IPS-20b (cell line): ENCODE measurements at regions not wholly inside any gene's neighbourhood (a gene's known extent, or its start where the extent isn't known, plus 50 kb on each side); places are given as distances from the start of the nearest gene placed in this dataset.
A peak's percentile ranks its signal among the peaks of the same experiment; 100 is the strongest.

Source experiments
- H3K27ac ChIP-seq: one replicate; pipeline ENCODE4 v1.5.1; 2013; ENCODE audit warnings: low read length
- H3K27me3 ChIP-seq: 2 replicates; pipeline ENCODE4 v1.6.1; 2013; ENCODE audit warnings: mild to moderate bottlenecking, low read length, inconsistent platforms; ENCODE audit not compliant: insufficient read depth
- H3K36me3 ChIP-seq: 2 replicates; pipeline ENCODE4 v1.6.1; 2013; ENCODE audit warnings: low read depth, mild to moderate bottlenecking, inconsistent platforms, low read length, moderate library complexity; ENCODE audit not compliant: insufficient read depth
- H3K4me1 ChIP-seq: 2 replicates; pipeline ENCODE4 v1.6.1; 2013; ENCODE audit warnings: mild to moderate bottlenecking, control low read depth, inconsistent platforms, low read length, moderate library complexity; ENCODE audit not compliant: insufficient read depth
- H3K4me3 ChIP-seq: 2 replicates; pipeline ENCODE4 v1.5.1; 2013; ENCODE audit warnings: mild to moderate bottlenecking, low read length, inconsistent platforms
- H3K9ac ChIP-seq: 2 replicates; pipeline ENCODE4 v1.6.1; 2013; ENCODE audit warnings: low read depth, mild to moderate bottlenecking, inconsistent platforms, low read length, moderate library complexity
- H3K9me3 ChIP-seq: 2 replicates; pipeline ENCODE4 v1.6.1; 2013; ENCODE audit warnings: mild to moderate bottlenecking, low read depth, low read length, inconsistent platforms; ENCODE audit not compliant: insufficient read depth

DNA sequence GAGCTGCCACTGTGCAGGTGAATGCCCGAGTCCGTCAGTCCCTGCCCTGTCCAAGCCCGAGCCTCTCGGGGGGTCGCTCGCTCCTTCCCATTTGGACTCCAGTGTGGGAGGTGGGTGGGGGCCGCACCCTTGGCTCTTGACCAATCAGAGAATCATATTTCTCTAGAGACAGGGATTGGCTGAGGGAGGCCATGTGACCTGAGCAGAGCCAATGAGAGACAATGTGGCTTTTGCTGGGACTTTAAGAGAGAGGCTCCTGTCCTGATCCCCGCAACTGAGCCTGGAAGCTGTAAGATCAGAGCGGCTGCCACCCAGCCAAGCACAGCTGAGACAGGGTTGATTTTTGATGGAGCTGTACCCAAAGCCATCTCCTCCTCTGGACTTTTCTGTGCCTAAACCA, 199.3 kb downstream of the TFAP2C start:
- H3K4me1 ChIP-seq = peaks cover 7% of the 10 kb centered on the region; the same call in 1 of the 2 replicates
- H3K27ac ChIP-seq = no peak overlapping the region
- no peaks in the 10 kb centered on the region for H3K27me3 ChIP-seq
- no peaks in the 10 kb centered on the region for H3K9me3 ChIP-seq
- H3K36me3 ChIP-seq = no peaks in the 10 kb centered on the region
- H3K4me3 ChIP-seq = no peak overlapping the region
- no peak overlapping the region for H3K9ac ChIP-seq

DNA sequence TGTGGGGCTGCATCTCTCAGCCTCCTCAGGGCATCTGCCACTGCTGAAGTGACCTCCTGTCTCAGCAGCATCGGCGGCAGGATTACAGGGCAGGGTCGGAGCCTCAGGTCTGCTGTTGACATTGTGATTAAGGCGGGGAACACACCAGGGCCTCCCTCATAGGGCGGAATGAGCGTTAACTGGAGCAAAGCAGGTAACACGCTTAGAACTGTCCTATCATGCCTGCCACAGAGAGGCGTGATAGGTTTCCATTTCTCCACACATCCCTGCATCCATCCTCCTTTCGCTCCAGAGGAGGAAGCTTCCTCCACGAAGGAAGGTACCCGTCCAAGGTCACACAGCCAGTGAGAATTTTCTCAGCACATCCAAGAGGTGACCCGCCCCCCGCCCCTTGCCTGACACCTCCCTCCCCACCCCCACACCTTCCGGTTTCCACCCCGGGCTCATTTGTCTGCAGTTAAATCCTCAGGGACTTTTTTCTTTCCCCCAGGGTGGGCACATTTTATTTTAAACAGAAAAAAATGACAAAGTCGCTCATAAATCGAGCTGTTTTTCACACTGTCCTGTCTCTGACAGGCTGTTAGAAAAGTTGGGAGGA, 200.8 kb downstream of the TFAP2C start:
- Histone ChIP-seq H3K9me3 (no peaks in the 10 kb centered on the region), H3K27me3 (no peaks in the 10 kb centered on the region), H3K4me3 (peak overlapping the region; percentile 45; the same call in 1 of the 2 replicates), H3K9ac (peak overlapping the region; percentile 19; the same call in 1 of the 2 replicates), H3K27ac (no peak overlapping the region), H3K4me1 (peaks cover 7% of the 10 kb centered on the region; the same call in 1 of the 2 replicates), H3K36me3 (no peaks in the 10 kb centered on the region)

DNA sequence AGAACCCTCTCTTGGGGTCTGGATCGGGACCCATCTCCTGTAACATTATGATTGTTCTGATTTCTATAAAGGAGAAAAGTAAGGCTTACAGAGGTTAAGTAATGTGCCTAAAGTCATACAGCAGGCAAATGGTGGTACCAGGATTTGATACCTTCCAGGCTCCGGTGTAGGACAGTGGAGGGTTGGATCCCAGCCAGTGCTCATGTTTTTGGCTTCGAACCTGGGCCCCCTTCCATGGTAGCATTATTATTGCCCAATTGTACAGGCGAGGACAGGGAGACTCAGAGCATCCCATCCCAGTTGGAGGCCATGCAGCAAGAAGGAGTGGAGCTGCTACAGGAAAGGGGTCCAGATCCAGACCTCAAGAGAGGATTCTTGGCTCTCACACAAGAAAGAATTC, 202.7 kb downstream of the TFAP2C start:
- Histone ChIP-seq H3K4me3 (no peak overlapping the region), H3K9me3 (no peaks in the 10 kb centered on the region), H3K27ac (no peak overlapping the region), H3K4me1 (peaks cover 7% of the 10 kb centered on the region; the same call in 1 of the 2 replicates), H3K36me3 (no peaks in the 10 kb centered on the region), H3K27me3 (no peaks in the 10 kb centered on the region), H3K9ac (no peak overlapping the region)

DNA sequence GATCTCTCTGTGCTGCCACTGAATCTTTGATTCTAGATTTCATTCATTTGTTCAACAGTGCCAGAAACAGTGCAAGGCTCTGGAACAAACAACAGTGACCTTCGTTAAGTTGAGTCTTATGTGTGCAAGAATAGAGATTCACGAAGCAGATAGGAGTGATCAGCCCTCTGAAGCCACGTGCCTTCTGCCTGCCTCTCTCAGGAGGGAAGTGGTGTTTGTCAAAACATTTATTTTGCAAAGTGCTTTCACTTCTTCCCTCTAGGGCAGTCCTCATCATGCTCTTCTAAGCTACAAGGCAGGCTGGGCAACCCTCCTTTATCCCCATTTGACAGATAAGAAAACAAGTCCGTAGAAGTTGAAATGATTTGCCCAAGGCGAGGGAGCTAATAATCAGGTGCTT, 204.3 kb downstream of the TFAP2C start:
- H3K4me3 ChIP-seq = no peak overlapping the region
- no peaks in the 10 kb centered on the region for H3K27me3 ChIP-seq
- no peak overlapping the region for H3K27ac ChIP-seq
- H3K36me3 ChIP-seq = no peaks in the 10 kb centered on the region
- no peaks in the 10 kb centered on the region for H3K9me3 ChIP-seq
- H3K4me1 ChIP-seq = peaks cover 7% of the 10 kb centered on the region; the same call in 1 of the 2 replicates
- no peak overlapping the region for H3K9ac ChIP-seq

DNA sequence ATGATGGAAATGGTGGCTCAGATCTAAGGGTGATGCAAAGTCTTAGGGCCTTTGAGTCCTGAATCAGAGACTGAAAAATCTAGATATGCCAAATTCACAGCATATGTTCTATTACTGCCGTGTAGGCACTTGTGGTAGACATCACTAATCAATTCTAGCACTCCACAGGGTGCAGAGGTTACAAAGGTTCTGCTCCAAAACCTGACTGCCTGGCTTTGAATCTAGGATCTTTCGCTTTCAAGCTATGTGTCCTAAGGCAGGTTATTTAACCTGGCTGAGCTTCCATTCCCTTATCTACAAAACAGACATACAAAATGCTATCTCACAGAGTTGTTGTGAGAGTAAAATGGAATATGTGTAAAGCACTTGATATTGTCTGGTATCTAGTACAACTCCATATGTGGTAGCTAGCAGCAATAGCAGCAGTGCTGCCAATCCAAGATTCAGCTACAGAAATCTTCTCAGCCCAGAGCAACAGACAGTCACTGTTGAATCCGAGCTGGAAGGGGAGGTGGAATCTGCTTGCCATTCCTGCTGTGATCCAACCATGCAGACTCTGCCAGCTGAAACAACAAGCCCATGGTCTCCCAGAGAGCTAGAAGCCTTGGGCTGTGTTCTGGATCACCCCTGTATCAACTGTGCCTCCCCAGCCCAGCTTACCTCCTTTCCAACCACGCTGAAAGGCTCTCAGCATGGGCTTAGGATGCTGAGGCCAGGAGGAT, 206.9 kb downstream of the TFAP2C start:
- Histone ChIP-seq H3K9me3 (no peaks in the 10 kb centered on the region), H3K4me1 (peaks cover 3% of the 10 kb centered on the region; the same call in 1 of the 2 replicates), H3K36me3 (no peaks in the 10 kb centered on the region), H3K4me3 (no peak overlapping the region), H3K27ac (no peak overlapping the region), H3K27me3 (no peaks in the 10 kb centered on the region), H3K9ac (no peak overlapping the region)

DNA sequence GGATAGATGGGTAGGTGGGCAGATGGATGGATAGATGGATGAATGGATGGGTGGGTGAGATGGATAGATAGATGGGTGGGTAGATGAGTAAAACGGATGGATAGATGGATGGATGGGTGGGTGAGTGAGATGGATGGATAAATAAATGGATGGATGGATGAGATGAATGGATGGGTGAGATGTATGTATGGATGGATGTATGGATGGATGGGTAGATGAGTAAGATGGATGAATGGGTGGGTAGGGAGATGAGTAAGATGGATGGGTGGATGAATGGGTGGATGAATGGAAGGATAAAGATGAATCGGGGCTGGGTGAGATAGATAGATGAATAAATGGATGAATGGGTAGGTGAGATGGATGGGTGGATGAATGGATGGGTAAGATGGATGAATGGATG, 210.1 kb downstream of the TFAP2C start:
- no peak overlapping the region for H3K27ac ChIP-seq
- no peak overlapping the region for H3K9ac ChIP-seq
- H3K4me1 ChIP-seq = no peaks in the 10 kb centered on the region
- H3K27me3 ChIP-seq = no peaks in the 10 kb centered on the region
- H3K4me3 ChIP-seq = no peak overlapping the region
- no peaks in the 10 kb centered on the region for H3K36me3 ChIP-seq
- no peaks in the 10 kb centered on the region for H3K9me3 ChIP-seq

DNA sequence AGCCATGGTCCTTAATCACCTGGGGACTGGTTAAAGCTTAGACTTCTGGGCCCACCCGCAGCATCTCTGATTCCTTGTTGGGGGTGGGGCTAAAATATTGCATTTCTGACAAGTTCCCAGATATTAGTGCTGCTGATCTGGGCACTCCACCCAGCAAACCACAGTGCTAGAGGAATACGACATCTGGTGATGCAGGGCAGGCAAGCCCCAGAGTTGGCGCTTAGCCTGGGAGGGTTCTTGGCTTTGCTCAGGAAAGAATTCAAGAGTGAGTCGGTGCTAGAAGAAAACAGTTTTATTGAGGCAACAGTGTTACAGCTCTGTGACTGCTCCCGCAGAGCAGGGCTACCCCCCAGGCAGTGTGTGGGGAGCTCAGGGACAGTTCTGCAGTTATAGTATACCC, 210.7 kb downstream of the TFAP2C start:
- H3K36me3 ChIP-seq = no peaks in the 10 kb centered on the region
- no peak overlapping the region for H3K9ac ChIP-seq
- H3K9me3 ChIP-seq = no peaks in the 10 kb centered on the region
- H3K27ac ChIP-seq = no peak overlapping the region
- H3K4me3 ChIP-seq = no peak overlapping the region
- no peaks in the 10 kb centered on the region for H3K27me3 ChIP-seq
- no peaks in the 10 kb centered on the region for H3K4me1 ChIP-seq

DNA sequence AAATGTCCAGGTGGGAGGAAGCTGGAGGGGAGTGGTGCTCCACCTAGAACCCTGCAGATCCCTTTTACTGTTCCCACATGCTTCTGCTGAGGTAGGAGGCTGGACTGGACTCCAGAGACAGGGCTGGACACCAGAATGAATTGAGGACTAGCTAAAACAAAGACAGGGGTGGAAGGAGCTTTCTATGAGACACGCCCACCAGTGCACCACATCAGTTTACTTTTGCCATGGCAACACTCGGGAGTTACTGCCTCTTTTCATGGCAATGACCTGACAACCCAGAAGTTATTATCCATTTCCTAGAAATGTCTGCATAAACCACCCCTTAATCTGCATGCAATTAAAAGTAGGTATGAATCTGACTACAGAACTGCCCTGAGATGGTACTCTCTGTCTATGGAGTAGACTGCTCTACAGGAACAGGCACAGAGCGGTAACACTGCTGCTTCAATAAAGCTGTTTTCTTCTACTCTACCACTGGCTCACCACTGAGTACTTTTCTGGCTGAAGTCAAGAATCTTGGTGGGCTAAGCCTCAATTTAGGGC, 211.7 kb downstream of the TFAP2C start:
- Histone ChIP-seq H3K36me3 (no peaks in the 10 kb centered on the region), H3K27ac (no peak overlapping the region)

DNA sequence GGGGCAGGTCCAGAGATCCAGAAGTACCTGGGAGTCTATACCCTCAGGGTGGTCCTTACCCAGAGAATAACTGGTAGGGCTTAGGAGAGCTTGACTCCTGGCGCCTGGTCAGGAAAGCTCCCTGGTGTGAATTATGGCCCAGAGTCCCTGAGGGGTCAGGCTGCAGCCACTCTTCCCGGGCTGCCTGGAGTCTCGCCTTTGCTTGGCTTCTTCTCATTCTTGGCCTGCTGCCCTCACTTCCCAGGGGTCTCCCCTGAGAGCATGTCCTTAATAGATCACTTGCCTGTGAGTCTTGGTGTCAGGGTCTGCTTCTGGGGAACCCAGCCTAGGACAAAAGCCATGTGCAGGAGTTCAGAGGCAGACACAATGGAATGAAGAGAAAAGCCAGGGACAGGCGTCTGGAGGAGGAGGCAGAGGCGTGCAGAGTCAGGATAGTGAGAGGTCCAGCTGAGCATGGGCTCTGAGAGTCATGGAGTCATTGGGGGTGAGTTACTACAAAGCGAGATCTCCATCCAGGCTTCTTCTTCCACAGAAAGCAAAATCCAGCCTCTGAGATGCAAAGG, 212.3 kb downstream of the TFAP2C start:
- no peaks in the 10 kb centered on the region for H3K9me3 ChIP-seq
- no peak overlapping the region for H3K4me3 ChIP-seq
- H3K9ac ChIP-seq = no peak overlapping the region
- no peaks in the 10 kb centered on the region for H3K36me3 ChIP-seq
- no peaks in the 10 kb centered on the region for H3K27me3 ChIP-seq
- H3K4me1 ChIP-seq = no peaks in the 10 kb centered on the region
- H3K27ac ChIP-seq = no peak overlapping the region

More for the DNA sequence above, 211.7 kb downstream of the TFAP2C start:
- H3K4me3 ChIP-seq = no peak overlapping the region
- no peaks in the 10 kb centered on the region for H3K9me3 ChIP-seq
- H3K9ac ChIP-seq = no peak overlapping the region
- no peaks in the 10 kb centered on the region for H3K27me3 ChIP-seq
- no peaks in the 10 kb centered on the region for H3K4me1 ChIP-seq

DNA sequence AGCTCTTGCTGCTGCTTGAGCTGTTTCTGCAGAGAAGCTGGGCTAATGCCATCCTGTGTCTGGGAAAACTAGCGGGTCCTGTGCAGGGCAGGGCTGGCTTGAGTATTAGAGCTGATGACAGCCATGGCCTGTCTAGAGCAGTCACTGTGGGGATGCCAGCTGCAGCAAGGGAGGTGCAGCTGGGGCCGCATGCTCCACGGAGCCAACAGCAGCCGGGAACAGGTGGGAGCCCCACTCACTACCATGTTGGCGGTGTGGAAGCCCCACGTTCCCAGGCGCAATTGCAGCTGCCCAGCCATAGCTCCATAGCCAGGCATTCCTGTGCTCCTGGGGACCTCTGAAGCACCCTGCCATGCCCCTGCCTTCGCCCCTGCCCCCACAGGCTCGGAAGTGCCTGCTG, 212.9 kb downstream of the TFAP2C start:
- Histone ChIP-seq H3K9me3 (no peaks in the 10 kb centered on the region), H3K36me3 (no peaks in the 10 kb centered on the region), H3K27me3 (no peaks in the 10 kb centered on the region), H3K4me3 (no peak overlapping the region), H3K9ac (no peak overlapping the region), H3K4me1 (no peaks in the 10 kb centered on the region), H3K27ac (no peak overlapping the region)

DNA sequence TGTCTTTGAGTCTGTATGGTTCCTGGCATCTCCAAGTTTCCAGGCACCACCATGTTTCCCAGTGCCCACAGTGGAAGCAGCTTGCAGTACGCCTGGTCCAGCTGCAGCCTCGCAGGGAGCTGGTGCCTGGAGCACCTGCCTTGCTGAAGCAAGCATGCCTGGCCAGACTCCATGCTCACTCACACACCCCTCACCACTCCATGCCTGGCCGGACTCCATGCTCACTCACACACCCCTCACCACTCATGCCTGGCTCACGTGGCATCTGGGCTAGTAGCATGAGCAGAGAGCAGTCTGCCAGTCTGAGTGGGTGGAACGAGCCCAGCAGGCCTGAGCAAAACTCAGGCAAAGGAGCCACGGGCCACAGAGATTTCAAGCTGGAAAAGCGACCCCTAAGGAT, 214.3 kb downstream of the TFAP2C start:
- Histone ChIP-seq H3K4me3 (no peak overlapping the region), H3K36me3 (no peaks in the 10 kb centered on the region), H3K9me3 (no peaks in the 10 kb centered on the region), H3K27me3 (no peaks in the 10 kb centered on the region), H3K4me1 (no peaks in the 10 kb centered on the region), H3K27ac (no peak overlapping the region), H3K9ac (no peak overlapping the region)

DNA sequence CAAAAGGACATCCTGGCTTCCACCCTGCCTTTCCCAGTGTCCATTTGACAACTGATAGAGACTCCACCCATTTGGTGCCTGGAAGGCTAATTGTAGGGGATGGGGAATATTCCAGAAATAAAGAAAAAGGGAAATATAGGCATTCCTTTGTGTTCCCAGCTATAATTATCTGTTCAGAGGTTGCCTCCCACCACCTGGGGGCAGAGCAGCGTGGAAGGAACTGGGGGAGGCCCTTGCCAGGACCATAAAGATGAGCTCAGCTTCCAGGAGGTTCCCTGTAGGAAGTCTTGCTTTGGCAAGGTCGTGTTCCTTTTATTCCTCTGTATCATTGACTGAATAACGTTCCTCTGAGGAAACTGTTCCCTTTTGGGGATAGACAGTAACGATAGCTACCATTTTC, 214.7 kb downstream of the TFAP2C start:
- H3K9ac ChIP-seq = no peak overlapping the region
- no peak overlapping the region for H3K27ac ChIP-seq
- H3K27me3 ChIP-seq = no peaks in the 10 kb centered on the region
- no peaks in the 10 kb centered on the region for H3K9me3 ChIP-seq
- H3K36me3 ChIP-seq = no peaks in the 10 kb centered on the region
- no peaks in the 10 kb centered on the region for H3K4me1 ChIP-seq
- H3K4me3 ChIP-seq = no peak overlapping the region
